ENCODE measurements at regions not wholly inside any gene's neighbourhood (a gene's known extent, or its start where the extent isn't known, plus 50 kb on each side); places are given as distances from the start of the nearest gene placed in this dataset.

- Histone ChIP-seq H3K27ac (ENCODE audit: low read depth, low read length) (no peak overlapping the region), H3K9ac (ENCODE audit: low read length in 5 of 5) (no peak overlapping the region), H3K4me3 (ENCODE audit: low read depth in 1 of 5, low read length in 5 of 5) (no peak overlapping the region), H3K27me3 (ENCODE audit: control insufficient read depth in 5 of 5, insufficient read depth in 4 of 5, low read length in 5 of 5) (no peaks in the 10 kb centered on the region), H3K4me1 (ENCODE audit: control insufficient read depth in 5 of 5, insufficient read depth in 5 of 5, low read length in 5 of 5) (no peaks in the 10 kb centered on the region), H3K9me3 (ENCODE audit: control insufficient read depth in 5 of 5, low read length in 5 of 5) (peaks cover 0 to 16% (median 12%) of the 10 kb centered on the region in 5 donors), H3K36me3 (ENCODE audit: control insufficient read depth in 5 of 5, insufficient read depth in 5 of 5, low read length in 5 of 5) (no peaks in the 10 kb centered on the region)
Observed at GRCh38 chr14:80074900-80075574, 136.3 kb downstream of the DIO2 start.

DNA sequence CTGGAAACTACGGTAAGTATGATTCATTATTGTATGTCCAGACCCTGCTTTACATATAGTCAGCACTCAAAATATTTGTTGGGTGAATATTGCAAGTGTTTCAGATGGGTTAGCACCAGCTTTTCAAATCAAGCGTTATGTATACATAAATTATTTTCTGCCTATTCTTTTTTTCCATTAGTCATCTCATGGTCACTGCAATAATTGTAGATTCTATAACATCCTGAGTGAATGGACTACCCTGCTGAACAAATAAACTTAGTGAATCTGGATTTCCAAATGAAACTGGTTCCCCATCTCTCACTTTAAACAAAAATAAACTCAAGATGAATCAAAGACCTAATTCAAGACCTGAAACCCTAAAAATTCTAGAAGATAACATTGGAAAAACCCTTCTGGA lies 152.3 kb downstream of the DIO2 start:
- Histone ChIP-seq H3K36me3 (ENCODE audit: control insufficient read depth in 5 of 5, insufficient read depth in 5 of 5, low read length in 5 of 5) (no peaks in the 10 kb centered on the region), H3K9ac (ENCODE audit: low read length in 5 of 5) (no peak overlapping the region), H3K27ac (ENCODE audit: low read depth, low read length) (no peak overlapping the region), H3K4me3 (ENCODE audit: low read depth in 1 of 5, low read length in 5 of 5) (no peak overlapping the region), H3K4me1 (ENCODE audit: control insufficient read depth in 5 of 5, insufficient read depth in 5 of 5, low read length in 5 of 5) (peaks cover 0 to 18% (median 11%) of the 10 kb centered on the region in 5 donors), H3K9me3 (ENCODE audit: control insufficient read depth in 5 of 5, low read length in 5 of 5) (no peaks in the 10 kb centered on the region), H3K27me3 (ENCODE audit: control insufficient read depth in 5 of 5, insufficient read depth in 4 of 5, low read length in 5 of 5) (no peaks in the 10 kb centered on the region)

- Histone ChIP-seq H3K27me3 (ENCODE audit: control insufficient read depth in 5 of 5, insufficient read depth in 4 of 5, low read length in 5 of 5) (no peaks in the 10 kb centered on the region), H3K4me1 (ENCODE audit: control insufficient read depth in 5 of 5, insufficient read depth in 5 of 5, low read length in 5 of 5) (peaks cover 0 to 18% (median 11%) of the 10 kb centered on the region in 5 donors), H3K36me3 (ENCODE audit: control insufficient read depth in 5 of 5, insufficient read depth in 5 of 5, low read length in 5 of 5) (no peaks in the 10 kb centered on the region), H3K27ac (ENCODE audit: low read depth, low read length) (no peak overlapping the region), H3K4me3 (ENCODE audit: low read depth in 1 of 5, low read length in 5 of 5) (no peak overlapping the region), H3K9me3 (ENCODE audit: control insufficient read depth in 5 of 5, low read length in 5 of 5) (peaks cover 0 to 5% (median 0%) of the 10 kb centered on the region in 5 donors), H3K9ac (ENCODE audit: low read length in 5 of 5) (no peak overlapping the region)
Observed at GRCh38 chr14:80056497-80056801, 154.9 kb downstream of the DIO2 start.

- Histone ChIP-seq H3K4me3 (ENCODE audit: low read depth in 1 of 5, low read length in 5 of 5) (peak overlapping the region in 3 of 5 donors; percentile 7 to 12 (median 8)), H3K9me3 (ENCODE audit: control insufficient read depth in 5 of 5, low read length in 5 of 5) (peaks cover 0 to 5% (median 0%) of the 10 kb centered on the region in 5 donors), H3K27ac (ENCODE audit: low read depth, low read length) (peak overlapping the region; percentile 5), H3K27me3 (ENCODE audit: control insufficient read depth in 5 of 5, insufficient read depth in 4 of 5, low read length in 5 of 5) (no peaks in the 10 kb centered on the region), H3K9ac (ENCODE audit: low read length in 5 of 5) (no peak overlapping the region), H3K4me1 (ENCODE audit: control insufficient read depth in 5 of 5, insufficient read depth in 5 of 5, low read length in 5 of 5) (peaks cover 0 to 18% (median 11%) of the 10 kb centered on the region in 5 donors), H3K36me3 (ENCODE audit: control insufficient read depth in 5 of 5, insufficient read depth in 5 of 5, low read length in 5 of 5) (no peaks in the 10 kb centered on the region)
Observed at GRCh38 chr14:80055667-80056496, 155.4 kb downstream of the DIO2 start.

GRCh38 chr14:80055226-80055625 lies 156.1 kb downstream of the DIO2 start:
- Histone ChIP-seq H3K27me3 (ENCODE audit: control insufficient read depth in 5 of 5, insufficient read depth in 4 of 5, low read length in 5 of 5) (no peaks in the 10 kb centered on the region), H3K36me3 (ENCODE audit: control insufficient read depth in 5 of 5, insufficient read depth in 5 of 5, low read length in 5 of 5) (no peaks in the 10 kb centered on the region), H3K9me3 (ENCODE audit: control insufficient read depth in 5 of 5, low read length in 5 of 5) (peaks cover 0 to 5% (median 0%) of the 10 kb centered on the region in 5 donors), H3K4me1 (ENCODE audit: control insufficient read depth in 5 of 5, insufficient read depth in 5 of 5, low read length in 5 of 5) (peaks cover 0 to 18% (median 11%) of the 10 kb centered on the region in 5 donors), H3K9ac (ENCODE audit: low read length in 5 of 5) (no peak overlapping the region), H3K27ac (ENCODE audit: low read depth, low read length) (peak overlapping the region; percentile 5), H3K4me3 (ENCODE audit: low read depth in 1 of 5, low read length in 5 of 5) (no peak overlapping the region)

DNA sequence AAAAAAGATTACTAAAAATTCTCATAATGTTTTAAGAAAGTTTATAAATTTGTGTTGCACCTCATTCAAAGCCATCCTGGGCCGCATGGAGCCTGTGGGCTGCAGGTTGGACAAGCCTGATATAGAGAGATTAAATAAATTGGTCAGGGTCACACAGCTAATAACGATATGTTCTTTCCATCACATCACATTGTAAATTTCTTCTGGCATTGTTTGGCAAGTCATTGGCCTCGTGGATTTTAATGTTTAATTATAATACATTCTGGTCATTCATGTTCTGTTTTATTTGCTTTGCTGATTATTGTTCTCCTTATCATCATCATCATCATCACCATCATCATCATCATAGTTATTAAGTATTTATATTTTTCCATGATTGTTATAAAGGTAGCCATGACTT lies 157.3 kb downstream of the DIO2 start:
- H3K36me3 ChIP-seq (ENCODE audit: control insufficient read depth in 5 of 5, insufficient read depth in 5 of 5, low read length in 5 of 5): no peaks in the 10 kb centered on the region
- no peaks in the 10 kb centered on the region for H3K27me3 ChIP-seq (ENCODE audit: control insufficient read depth in 5 of 5, insufficient read depth in 4 of 5, low read length in 5 of 5)
- H3K9me3 ChIP-seq (ENCODE audit: control insufficient read depth in 5 of 5, low read length in 5 of 5): peaks cover 0 to 5% (median 0%) of the 10 kb centered on the region in 5 donors
- no peak overlapping the region for H3K27ac ChIP-seq (ENCODE audit: low read depth, low read length)
- no peak overlapping the region for H3K9ac ChIP-seq (ENCODE audit: low read length in 5 of 5)
- no peak overlapping the region for H3K4me3 ChIP-seq (ENCODE audit: low read depth in 1 of 5, low read length in 5 of 5)
- peaks cover 0 to 18% (median 11%) of the 10 kb centered on the region in 5 donors for H3K4me1 ChIP-seq (ENCODE audit: control insufficient read depth in 5 of 5, insufficient read depth in 5 of 5, low read length in 5 of 5)

DNA sequence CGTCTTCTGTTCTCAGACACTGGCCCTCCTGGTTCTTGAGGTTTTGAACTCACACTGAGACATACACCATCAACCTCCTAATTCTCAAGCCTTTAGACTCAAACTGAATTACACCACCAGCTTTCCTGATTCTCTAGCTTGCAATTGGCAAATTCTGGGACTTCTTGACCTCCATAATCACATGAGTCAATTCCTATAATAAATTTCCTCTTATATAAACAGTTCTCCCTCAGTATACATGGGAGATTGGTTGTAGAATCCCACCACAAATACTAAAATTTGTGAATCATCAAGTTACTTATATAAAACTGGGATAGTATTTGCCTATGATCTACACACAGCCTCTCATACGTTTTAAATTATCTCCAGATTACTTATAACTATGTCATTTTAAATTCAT lies 162.2 kb downstream of the DIO2 start:
- H3K4me1 ChIP-seq (ENCODE audit: control insufficient read depth in 5 of 5, insufficient read depth in 5 of 5, low read length in 5 of 5): no peaks in the 10 kb centered on the region
- no peaks in the 10 kb centered on the region for H3K27me3 ChIP-seq (ENCODE audit: control insufficient read depth in 5 of 5, insufficient read depth in 4 of 5, low read length in 5 of 5)
- H3K36me3 ChIP-seq (ENCODE audit: control insufficient read depth in 5 of 5, insufficient read depth in 5 of 5, low read length in 5 of 5): no peaks in the 10 kb centered on the region
- peaks cover 0 to 5% (median 0%) of the 10 kb centered on the region in 5 donors for H3K9me3 ChIP-seq (ENCODE audit: control insufficient read depth in 5 of 5, low read length in 5 of 5)
- no peak overlapping the region for H3K27ac ChIP-seq (ENCODE audit: low read depth, low read length)
- H3K9ac ChIP-seq (ENCODE audit: low read length in 5 of 5): no peak overlapping the region
- H3K4me3 ChIP-seq (ENCODE audit: low read depth in 1 of 5, low read length in 5 of 5): no peak overlapping the region

DNA sequence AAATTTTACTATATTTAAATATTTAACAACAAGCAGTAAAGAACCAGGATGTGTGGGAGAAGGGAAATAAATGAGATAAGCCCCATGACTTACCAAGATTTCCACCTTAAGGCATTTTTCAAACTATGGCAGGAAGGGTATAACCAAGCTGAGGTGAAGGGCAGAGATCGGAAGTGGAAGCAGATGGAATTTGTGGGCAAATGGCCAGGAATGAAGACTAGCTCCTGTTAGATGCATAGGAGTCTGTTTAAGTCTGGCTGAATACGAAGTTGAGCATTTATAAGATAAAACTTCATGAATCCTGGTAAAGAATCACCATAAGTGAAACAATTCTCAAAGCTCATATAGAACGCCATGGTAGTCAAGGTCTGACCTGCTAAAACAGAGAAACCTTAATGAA lies 163.5 kb downstream of the DIO2 start:
- no peaks in the 10 kb centered on the region for H3K27me3 ChIP-seq (ENCODE audit: control insufficient read depth in 5 of 5, insufficient read depth in 4 of 5, low read length in 5 of 5)
- H3K36me3 ChIP-seq (ENCODE audit: control insufficient read depth in 5 of 5, insufficient read depth in 5 of 5, low read length in 5 of 5): no peaks in the 10 kb centered on the region
- H3K4me3 ChIP-seq (ENCODE audit: low read depth in 1 of 5, low read length in 5 of 5): no peak overlapping the region
- H3K4me1 ChIP-seq (ENCODE audit: control insufficient read depth in 5 of 5, insufficient read depth in 5 of 5, low read length in 5 of 5): no peaks in the 10 kb centered on the region
- H3K9me3 ChIP-seq (ENCODE audit: control insufficient read depth in 5 of 5, low read length in 5 of 5): peaks cover 0 to 5% (median 0%) of the 10 kb centered on the region in 5 donors
- H3K9ac ChIP-seq (ENCODE audit: low read length in 5 of 5): no peak overlapping the region
- H3K27ac ChIP-seq (ENCODE audit: low read depth, low read length): no peak overlapping the region

- Histone ChIP-seq H3K27me3 (ENCODE audit: control insufficient read depth in 5 of 5, insufficient read depth in 4 of 5, low read length in 5 of 5) (no peaks in the 10 kb centered on the region), H3K36me3 (ENCODE audit: control insufficient read depth in 5 of 5, insufficient read depth in 5 of 5, low read length in 5 of 5) (no peaks in the 10 kb centered on the region), H3K4me1 (ENCODE audit: control insufficient read depth in 5 of 5, insufficient read depth in 5 of 5, low read length in 5 of 5) (no peaks in the 10 kb centered on the region), H3K27ac (ENCODE audit: low read depth, low read length) (no peak overlapping the region), H3K4me3 (ENCODE audit: low read depth in 1 of 5, low read length in 5 of 5) (no peak overlapping the region), H3K9ac (ENCODE audit: low read length in 5 of 5) (no peak overlapping the region), H3K9me3 (ENCODE audit: control insufficient read depth in 5 of 5, low read length in 5 of 5) (peaks cover 0 to 2% (median 0%) of the 10 kb centered on the region in 5 donors)
Observed at GRCh38 chr14:80037349-80037748, 174.0 kb downstream of the DIO2 start.

GRCh38 chr14:80024417-80024816 lies 186.9 kb downstream of the DIO2 start:
- H3K27me3 ChIP-seq (ENCODE audit: control insufficient read depth in 5 of 5, insufficient read depth in 4 of 5, low read length in 5 of 5): no peaks in the 10 kb centered on the region
- H3K9ac ChIP-seq (ENCODE audit: low read length in 5 of 5): no peak overlapping the region
- H3K4me3 ChIP-seq (ENCODE audit: low read depth in 1 of 5, low read length in 5 of 5): no peak overlapping the region
- no peak overlapping the region for H3K27ac ChIP-seq (ENCODE audit: low read depth, low read length)
- H3K4me1 ChIP-seq (ENCODE audit: control insufficient read depth in 5 of 5, insufficient read depth in 5 of 5, low read length in 5 of 5): no peaks in the 10 kb centered on the region
- H3K36me3 ChIP-seq (ENCODE audit: control insufficient read depth in 5 of 5, insufficient read depth in 5 of 5, low read length in 5 of 5): no peaks in the 10 kb centered on the region
- no peaks in the 10 kb centered on the region for H3K9me3 ChIP-seq (ENCODE audit: control insufficient read depth in 5 of 5, low read length in 5 of 5)
